GM12878 (cell line): ENCODE measurements at regions not wholly inside any gene's neighbourhood (a gene's known extent, or its start where the extent isn't known, plus 50 kb on each side); places are given as distances from the start of the nearest gene placed in this dataset.

Experiments used
- ASH2L ChIP-seq: fragments of 300-600, 200-600 bp; sonication (generic); IDR thresholded peaks from 2 replicates; pipeline ENCODE4 v1.6.1; 2017; ENCODE audit warnings: low read depth, mild to moderate bottlenecking, borderline replicate concordance
- CREM ChIP-seq: IDR thresholded peaks from 2 replicates; pipeline ENCODE4 v1.6.1; 2014; ENCODE audit warnings: antibody characterized with exemption, low read depth
- HCFC1 ChIP-seq: fragments of 150-350 bp; IDR thresholded peaks from 2 replicates; pipeline ENCODE4 v1.6.1; 2014; ENCODE audit warnings: low read length
- IKZF1 ChIP-seq: fragments of 450-650 bp; conservative IDR thresholded peaks from 2 replicates; pipeline ENCODE4 v1.6.1; 2017; ENCODE audit warnings: antibody characterized with exemption, mild to moderate bottlenecking
- KDM1A ChIP-seq: fragments of 200-600 bp; sonication (generic); IDR thresholded peaks from 2 replicates; pipeline ENCODE4 v1.6.1; 2016; ENCODE audit warnings: borderline replicate concordance
- MEF2B ChIP-seq: fragments of 450-650 bp; IDR thresholded peaks from 2 replicates; pipeline ENCODE4 v1.6.1; 2018; ENCODE audit warnings: mild to moderate bottlenecking, moderate library complexity; ENCODE audit not compliant: partially characterized antibody, poor library complexity, severe bottlenecking
- MLLT1 ChIP-seq: fragments of 450-650 bp; IDR thresholded peaks from 2 replicates; pipeline ENCODE4 v1.6.1; 2016; ENCODE audit warnings: mild to moderate bottlenecking
- NFYA ChIP-seq: IDR thresholded peaks from 2 replicates; pipeline ENCODE4 v1.6.1; 2011; ENCODE audit warnings: low read depth, mild to moderate bottlenecking, low read length, improper control_type of control experiment, borderline replicate concordance
- NR2C1 ChIP-seq: fragments of 450-650 bp; IDR thresholded peaks from 2 replicates; pipeline ENCODE4 v1.6.1; 2017; ENCODE audit warnings: antibody characterized with exemption, mild to moderate bottlenecking, moderate library complexity
- PAX5 ChIP-seq: IDR thresholded peaks from 2 replicates; pipeline ENCODE4 v1.6.1; 2011; ENCODE audit warnings: low read depth, low read length, borderline replicate concordance
- POLR2A ChIP-seq: IDR thresholded peaks from 2 replicates; pipeline ENCODE4 v1.6.1; 2011; ENCODE audit warnings: low read depth, mild to moderate bottlenecking, low read length
- POLR2AphosphoS5 ChIP-seq: IDR thresholded peaks from 2 replicates; pipeline ENCODE4 v1.6.1; 2011; ENCODE audit warnings: mild to moderate bottlenecking, low read length, inconsistent platforms
- RAD51 ChIP-seq: fragments of 450-650 bp; IDR thresholded peaks from 2 replicates; pipeline ENCODE4 v1.6.1; 2016; ENCODE audit warnings: moderate library complexity, mild to moderate bottlenecking, inconsistent platforms
- RUNX3 ChIP-seq: IDR thresholded peaks from 2 replicates; pipeline ENCODE4 v1.6.1; 2012; ENCODE audit warnings: low read length, inconsistent platforms
- STAT1 ChIP-seq: fragments of 450-650 bp; conservative IDR thresholded peaks from 2 replicates; pipeline ENCODE4 v1.6.1; 2014; ENCODE audit warnings: antibody characterized with exemption, mild to moderate bottlenecking
- SUZ12 ChIP-seq: fragments of 200-600 bp; sonication (generic); IDR thresholded peaks from one replicate; pipeline ENCODE4 v1.6.1; 2018; ENCODE audit warnings: antibody characterized with exemption, mild to moderate bottlenecking; ENCODE audit not compliant: unreplicated experiment
- TCF12 ChIP-seq: IDR thresholded peaks from 2 replicates; pipeline ENCODE4 v1.6.1; 2011; ENCODE audit warnings: low read depth, mild to moderate bottlenecking, low read length
- YY1 ChIP-seq: IDR thresholded peaks from 2 replicates; pipeline ENCODE4 v1.6.1; 2011; ENCODE audit warnings: low read depth, mild to moderate bottlenecking, low read length
- ZNF217 ChIP-seq: fragments of 450-650 bp; IDR thresholded peaks from 2 replicates; pipeline ENCODE4 v1.6.1; 2017; ENCODE audit warnings: antibody characterized with exemption, mild to moderate bottlenecking
- ZNF687 ChIP-seq: fragments of 450-650 bp; IDR thresholded peaks from 2 replicates; pipeline ENCODE4 v1.6.1; 2017; ENCODE audit warnings: mild to moderate bottlenecking, moderate library complexity
- TF ChIP-seq, protein P1 (sequence below): fragments of 450-650 bp; formaldehyde crosslinking; IDR thresholded peaks from 2 replicates; pipeline ENCODE4 v1.5.0; 2022; ENCODE audit warnings: mild to moderate bottlenecking, missing genetic modification characterization
- TF ChIP-seq, protein P2 (sequence below): fragments of 150-350 bp; IDR thresholded peaks from 2 replicates; pipeline ENCODE4 v1.6.1; 2016; ENCODE audit warnings: low read depth, low read length

- TF ChIP-seq SUZ12, result no peak
- TF ChIP-seq CREM, result peak; percentile 54; the same call in 1 of the 2 replicates
- TF ChIP-seq, protein P1, sequence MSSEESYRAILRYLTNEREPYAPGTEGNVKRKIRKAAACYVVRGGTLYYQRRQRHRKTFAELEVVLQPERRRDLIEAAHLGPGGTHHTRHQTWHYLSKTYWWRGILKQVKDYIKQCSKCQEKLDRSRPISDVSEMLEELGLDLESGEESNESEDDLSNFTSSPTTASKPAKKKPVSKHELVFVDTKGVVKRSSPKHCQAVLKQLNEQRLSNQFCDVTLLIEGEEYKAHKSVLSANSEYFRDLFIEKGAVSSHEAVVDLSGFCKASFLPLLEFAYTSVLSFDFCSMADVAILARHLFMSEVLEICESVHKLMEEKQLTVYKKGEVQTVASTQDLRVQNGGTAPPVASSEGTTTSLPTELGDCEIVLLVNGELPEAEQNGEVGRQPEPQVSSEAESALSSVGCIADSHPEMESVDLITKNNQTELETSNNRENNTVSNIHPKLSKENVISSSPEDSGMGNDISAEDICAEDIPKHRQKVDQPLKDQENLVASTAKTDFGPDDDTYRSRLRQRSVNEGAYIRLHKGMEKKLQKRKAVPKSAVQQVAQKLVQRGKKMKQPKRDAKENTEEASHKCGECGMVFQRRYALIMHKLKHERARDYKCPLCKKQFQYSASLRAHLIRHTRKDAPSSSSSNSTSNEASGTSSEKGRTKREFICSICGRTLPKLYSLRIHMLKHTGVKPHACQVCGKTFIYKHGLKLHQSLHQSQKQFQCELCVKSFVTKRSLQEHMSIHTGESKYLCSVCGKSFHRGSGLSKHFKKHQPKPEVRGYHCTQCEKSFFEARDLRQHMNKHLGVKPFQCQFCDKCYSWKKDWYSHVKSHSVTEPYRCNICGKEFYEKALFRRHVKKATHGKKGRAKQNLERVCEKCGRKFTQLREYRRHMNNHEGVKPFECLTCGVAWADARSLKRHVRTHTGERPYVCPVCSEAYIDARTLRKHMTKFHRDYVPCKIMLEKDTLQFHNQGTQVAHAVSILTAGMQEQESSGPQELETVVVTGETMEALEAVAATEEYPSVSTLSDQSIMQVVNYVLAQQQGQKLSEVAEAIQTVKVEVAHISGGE (CRISPR knock-in tag), result no peak
- no peak for TF ChIP-seq ZNF687
- no peak for TF ChIP-seq YY1
- TF ChIP-seq RUNX3, result peak; percentile 91
- TF ChIP-seq NFYA, result no peak
- no peak for TF ChIP-seq NR2C1
- peak; percentile 69 for TF ChIP-seq IKZF1
- TF ChIP-seq, protein P2, sequence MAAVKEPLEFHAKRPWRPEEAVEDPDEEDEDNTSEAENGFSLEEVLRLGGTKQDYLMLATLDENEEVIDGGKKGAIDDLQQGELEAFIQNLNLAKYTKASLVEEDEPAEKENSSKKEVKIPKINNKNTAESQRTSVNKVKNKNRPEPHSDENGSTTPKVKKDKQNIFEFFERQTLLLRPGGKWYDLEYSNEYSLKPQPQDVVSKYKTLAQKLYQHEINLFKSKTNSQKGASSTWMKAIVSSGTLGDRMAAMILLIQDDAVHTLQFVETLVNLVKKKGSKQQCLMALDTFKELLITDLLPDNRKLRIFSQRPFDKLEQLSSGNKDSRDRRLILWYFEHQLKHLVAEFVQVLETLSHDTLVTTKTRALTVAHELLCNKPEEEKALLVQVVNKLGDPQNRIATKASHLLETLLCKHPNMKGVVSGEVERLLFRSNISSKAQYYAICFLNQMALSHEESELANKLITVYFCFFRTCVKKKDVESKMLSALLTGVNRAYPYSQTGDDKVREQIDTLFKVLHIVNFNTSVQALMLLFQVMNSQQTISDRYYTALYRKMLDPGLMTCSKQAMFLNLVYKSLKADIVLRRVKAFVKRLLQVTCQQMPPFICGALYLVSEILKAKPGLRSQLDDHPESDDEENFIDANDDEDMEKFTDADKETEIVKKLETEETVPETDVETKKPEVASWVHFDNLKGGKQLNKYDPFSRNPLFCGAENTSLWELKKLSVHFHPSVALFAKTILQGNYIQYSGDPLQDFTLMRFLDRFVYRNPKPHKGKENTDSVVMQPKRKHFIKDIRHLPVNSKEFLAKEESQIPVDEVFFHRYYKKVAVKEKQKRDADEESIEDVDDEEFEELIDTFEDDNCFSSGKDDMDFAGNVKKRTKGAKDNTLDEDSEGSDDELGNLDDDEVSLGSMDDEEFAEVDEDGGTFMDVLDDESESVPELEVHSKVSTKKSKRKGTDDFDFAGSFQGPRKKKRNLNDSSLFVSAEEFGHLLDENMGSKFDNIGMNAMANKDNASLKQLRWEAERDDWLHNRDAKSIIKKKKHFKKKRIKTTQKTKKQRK, result no peak
- TF ChIP-seq POLR2A, result no peak
- TF ChIP-seq HCFC1, result no peak
- no peak for TF ChIP-seq RAD51
- TF ChIP-seq POLR2AphosphoS5, result no peak
- TF ChIP-seq MEF2B, result no peak
- TF ChIP-seq ASH2L, result no peak
- TF ChIP-seq ZNF217, result no peak
- TF ChIP-seq KDM1A, result no peak
- peak; percentile 98 for TF ChIP-seq TCF12
- TF ChIP-seq STAT1, result no peak
- TF ChIP-seq PAX5, result peak; percentile 79; the same call in 1 of the 2 replicates
- 0 out of 2 replicates have a peak, but pooled peaks have one; percentile 48 for TF ChIP-seq MLLT1
These were observed 1282.9 kb downstream of the TBC1D22A start (continued) for GRCh38 chr22:48045369-48045768.
